H9 (cell line): ENCODE measurements at regions not wholly inside any gene's neighbourhood (a gene's known extent, or its start where the extent isn't known, plus 50 kb on each side); places are given as distances from the start of the nearest gene placed in this dataset.

Source experiments
- DNase-seq: peaks from one replicate; pipeline ENCODE4 v3.0.0-alpha.2; 2017
- H2AFZ ChIP-seq: one replicate; pipeline ENCODE4 v1.6.1; 2013; ENCODE audit warnings: mild to moderate bottlenecking, low read length, control low read depth, moderate library complexity
- H2AK5ac ChIP-seq: 2 replicates; pipeline ENCODE4 v1.6.1; 2013; ENCODE audit warnings: low read length, control low read depth, mixed read lengths; ENCODE audit not compliant: insufficient read length
- H2BK120ac ChIP-seq: one replicate; pipeline ENCODE4 v1.6.1; 2013; ENCODE audit warnings: low read depth, mild to moderate bottlenecking, low read length, control low read depth, inconsistent platforms; ENCODE audit not compliant: poor library complexity, severe bottlenecking
- H2BK12ac ChIP-seq: 2 replicates; pipeline ENCODE4 v1.6.1; 2013; ENCODE audit warnings: low read length, control low read depth, mixed read lengths, low read depth; ENCODE audit not compliant: insufficient read length
- H2BK15ac ChIP-seq: 2 replicates; pipeline ENCODE4 v1.6.1; 2013; ENCODE audit warnings: low read depth, low read length, control low read depth
- H2BK20ac ChIP-seq: one replicate; pipeline ENCODE4 v1.6.1; 2013; ENCODE audit warnings: low read depth, mild to moderate bottlenecking, low read length, control low read depth, inconsistent platforms; ENCODE audit not compliant: poor library complexity, severe bottlenecking
- H2BK5ac ChIP-seq: 2 replicates; pipeline ENCODE4 v1.6.1; 2013; ENCODE audit warnings: low read length, control low read depth, mixed read lengths; ENCODE audit not compliant: insufficient read length
- H3K14ac ChIP-seq: 2 replicates; pipeline ENCODE4 v1.6.1; 2013; ENCODE audit warnings: low read length, control low read depth; ENCODE audit not compliant: insufficient read depth
- H3K18ac ChIP-seq: 2 replicates; pipeline ENCODE4 v1.6.1; 2013; ENCODE audit warnings: low read depth, mild to moderate bottlenecking, mixed read lengths, low read length, control low read depth; ENCODE audit not compliant: insufficient read length
- H3K23ac ChIP-seq: 2 replicates; pipeline ENCODE4 v1.6.1; 2013; ENCODE audit warnings: low read length, control low read depth, mixed read lengths, low read depth; ENCODE audit not compliant: insufficient read length
- H3K23me2 ChIP-seq: 2 replicates; pipeline ENCODE4 v1.6.1; 2013; ENCODE audit warnings: low read depth, mild to moderate bottlenecking, mixed read lengths, low read length, control low read depth; ENCODE audit not compliant: insufficient read length, poor library complexity, severe bottlenecking
- H3K27ac ChIP-seq: 2 replicates; pipeline ENCODE4 v1.5.1; 2013; ENCODE audit warnings: low read length, control low read depth, mixed read lengths, low read depth; ENCODE audit not compliant: insufficient read length
- H3K27me3 ChIP-seq: 2 replicates; pipeline ENCODE4 v1.6.1; 2013; ENCODE audit warnings: low read length, control low read depth, inconsistent platforms; ENCODE audit not compliant: insufficient read depth
- H3K4ac ChIP-seq: 2 replicates; pipeline ENCODE4 v1.6.1; 2013; ENCODE audit warnings: low read depth, mild to moderate bottlenecking, control low read depth, inconsistent platforms, low read length, moderate library complexity
- H3K4me1 ChIP-seq: 2 replicates; pipeline ENCODE4 v1.6.1; 2013; ENCODE audit warnings: low read length, control low read depth, inconsistent platforms; ENCODE audit not compliant: insufficient read depth
- H3K4me2 ChIP-seq: 2 replicates; pipeline ENCODE4 v1.6.1; 2013; ENCODE audit warnings: low read length, control low read depth, mixed read lengths; ENCODE audit not compliant: insufficient read length, insufficient read depth
- H3K56ac ChIP-seq: 2 replicates; pipeline ENCODE4 v1.6.1; 2013; ENCODE audit warnings: low read depth, mild to moderate bottlenecking, mixed read lengths, low read length, control low read depth; ENCODE audit not compliant: insufficient read length
- H3K79me1 ChIP-seq: 2 replicates; pipeline ENCODE4 v1.6.1; 2013; ENCODE audit warnings: low read depth, mild to moderate bottlenecking, moderate library complexity, low read length, control low read depth, inconsistent platforms; ENCODE audit not compliant: insufficient read depth, poor library complexity, severe bottlenecking
- H3K79me2 ChIP-seq: 2 replicates; pipeline ENCODE4 v1.6.1; 2013; ENCODE audit warnings: low read length, control low read depth, inconsistent platforms; ENCODE audit not compliant: insufficient read depth
- H3K9ac ChIP-seq: 2 replicates; pipeline ENCODE4 v1.6.1; 2013; ENCODE audit warnings: low read length, control low read depth, mixed read lengths; ENCODE audit not compliant: insufficient read length; ENCODE audit errors: extremely low read depth
- H3K9me3 ChIP-seq: one replicate; pipeline ENCODE4 v1.6.1; 2013; ENCODE audit warnings: low read depth, low read length, inconsistent platforms; ENCODE audit not compliant: control insufficient read depth
- H3T11ph ChIP-seq: one replicate; pipeline ENCODE4 v1.6.1; 2013; ENCODE audit warnings: mild to moderate bottlenecking, low read length, control low read depth, inconsistent platforms
- H4K20me1 ChIP-seq: one replicate; pipeline ENCODE4 v1.6.1; 2013; ENCODE audit not compliant: control insufficient read depth, insufficient read length, insufficient read depth
- H4K5ac ChIP-seq: 2 replicates; pipeline ENCODE4 v1.6.1; 2013; ENCODE audit warnings: low read depth, mild to moderate bottlenecking, mixed read lengths, low read length, control low read depth; ENCODE audit not compliant: insufficient read length
- H4K8ac ChIP-seq: replicated peaks from 2 replicates; pipeline ENCODE4 v1.6.1; 2013; ENCODE audit warnings: low read length, control low read depth, mixed read lengths, low read depth; ENCODE audit not compliant: insufficient read length
- H4K91ac ChIP-seq: 2 replicates; pipeline ENCODE4 v1.6.1; 2013; ENCODE audit warnings: low read depth, mild to moderate bottlenecking, moderate library complexity, mixed read lengths, low read length, control low read depth; ENCODE audit not compliant: insufficient read length
- H3K27ac Mint-ChIP-seq, 3 experiments: 2 replicates in 2 of 3; 3 replicates in 1 of 3; pipeline ENCODE4 v1.8.0; 2020 to 2021; ENCODE audit warnings: mixed read lengths in 3 of 3, mild to moderate bottlenecking in 1 of 3, moderate library complexity in 1 of 3
- H3K27me3 Mint-ChIP-seq: 2 replicates; pipeline ENCODE4 v1.8.0; 2021; ENCODE audit warnings: low read depth, mild to moderate bottlenecking, moderate library complexity, mixed read lengths
- H3K36me3 Mint-ChIP-seq, 3 experiments: 2 replicates in 2 of 3; 3 replicates in 1 of 3; pipeline ENCODE4 v1.8.0; 2020 to 2021; ENCODE audit warnings: low read depth in 3 of 3, mixed read lengths in 3 of 3; ENCODE audit not compliant: insufficient read depth in 1 of 3
- H3K4me1 Mint-ChIP-seq, 2 experiments: 2 replicates each; pipeline ENCODE4 v1.8.0; 2020; ENCODE audit warnings: mixed read lengths in 2 of 2
- H3K4me3 Mint-ChIP-seq, 2 experiments: 2 replicates in 1 of 2; 3 replicates in 1 of 2; pipeline ENCODE4 v1.8.0; 2020 to 2021; ENCODE audit warnings: mild to moderate bottlenecking in 2 of 2, mixed read lengths in 2 of 2, moderate library complexity in 1 of 2
- H3K9me3 Mint-ChIP-seq, 2 experiments: 2 replicates in 1 of 2; 3 replicates in 1 of 2; pipeline ENCODE4 v1.8.0; 2020; ENCODE audit warnings: mild to moderate bottlenecking in 2 of 2, mixed read lengths in 2 of 2, moderate library complexity in 1 of 2
- CTCF ChIP-seq: fragments of 200-600 bp; sonication (generic); conservative IDR thresholded peaks from 3 replicates; pipeline ENCODE4 v1.8.0; 2021; ENCODE audit warnings: antibody characterized with exemption, mild to moderate bottlenecking
- WGBS: extraction: QIAGEN DNeasy Blood & Tissue Kit; methylation state at CpG from one replicate; pipeline ENCODE4 v1.1.7; 2013; ENCODE audit warnings: missing lambda C conversion rate, low lambda C conversion rate, mixed read lengths; ENCODE audit not compliant: insufficient read length; ENCODE audit errors: extremely low coverage; 5-methylcytosine and 5-hydroxymethylcytosine counted together

DNA sequence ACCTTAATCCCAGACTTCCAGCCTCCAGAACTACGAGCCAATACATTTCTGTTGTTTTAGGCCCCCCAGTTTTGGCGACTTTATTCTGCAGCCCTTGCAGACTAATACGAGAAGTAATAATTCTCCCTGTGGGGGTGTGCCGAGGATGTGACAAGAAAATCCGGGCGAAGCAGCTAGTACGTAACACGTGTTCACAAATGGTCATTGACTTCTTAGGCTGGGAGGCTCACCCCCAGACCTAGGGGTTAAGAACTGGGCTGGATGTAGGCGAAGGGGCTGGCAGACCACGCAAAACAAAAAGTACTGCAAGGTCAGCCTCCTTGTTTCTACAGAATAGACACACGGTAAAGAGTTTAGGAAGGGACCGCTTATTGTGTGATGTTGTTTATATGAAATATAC, 69.8 kb upstream of the ESRRB start:
- no peak overlapping the region for H2BK15ac ChIP-seq
- H3K14ac ChIP-seq, result no peak overlapping the region
- no peak overlapping the region for H3K4ac ChIP-seq
- H4K20me1 ChIP-seq, result no peaks in the 10 kb centered on the region
- no peak overlapping the region for H3K18ac ChIP-seq
- no peak overlapping the region for H2BK120ac ChIP-seq
- Mint-ChIP-seq H3K27ac (no peak overlapping the region), H3K4me1 (peaks cover 15 to 27% of the 10 kb centered on the region in 2 experiments), H3K4me3 (no peak overlapping the region), H3K36me3 (no peaks in the 10 kb centered on the region), H3K27me3 (peaks cover 48% of the 10 kb centered on the region), H3K9me3 (no peaks in the 10 kb centered on the region)
- no peaks in the 10 kb centered on the region for H3K79me1 ChIP-seq
- no peak overlapping the region for H4K5ac ChIP-seq
- H4K8ac ChIP-seq, result no peak overlapping the region
- peaks cover 4% of the 10 kb centered on the region for H3K23me2 ChIP-seq
- H2BK5ac ChIP-seq, result no peak overlapping the region
- no CpG with 5 or more reads among the region's 12 CpGs for WGBS
- H3K9me3 ChIP-seq, result no peaks in the 10 kb centered on the region
- H2BK12ac ChIP-seq, result no peak overlapping the region
- no peaks in the 10 kb centered on the region for H3K79me2 ChIP-seq
- TF ChIP-seq CTCF, result no peak
- H3K23ac ChIP-seq, result no peak overlapping the region
- no peak overlapping the region for H2BK20ac ChIP-seq
- H3K27ac ChIP-seq, result no peak overlapping the region
- H3K27me3 ChIP-seq, result peaks cover 2% of the 10 kb centered on the region; the same call in 1 of the 2 replicates
- peaks cover 2% of the 10 kb centered on the region; the same call in 1 of the 2 replicates for H3K4me1 ChIP-seq
- no peak overlapping the region for H3T11ph ChIP-seq
- no peak overlapping the region for H4K91ac ChIP-seq
- no peak overlapping the region for H2AFZ ChIP-seq
- H3K9ac ChIP-seq, result no peak overlapping the region
- H3K56ac ChIP-seq, result no peak overlapping the region
- H3K4me2 ChIP-seq, result no peak overlapping the region
- H2AK5ac ChIP-seq, result no peak overlapping the region
- DNase-seq, result peak; percentile 6
